Thyroid gland (tissue), 4 donors: ENCODE measurements at regions not wholly inside any gene's neighbourhood (a gene's known extent, or its start where the extent isn't known, plus 50 kb on each side); places are given as distances from the start of the nearest gene placed in this dataset.

Experiments
- POLR2A ChIP-seq, 2 donors: fragments of 450-650 bp; IDR thresholded peaks; one replicate each; pipeline ENCODE4 v1.6.1; 2017; ENCODE audit warnings: antibody characterized with exemption in 2 of 2, mild to moderate bottlenecking in 2 of 2, moderate library complexity in 1 of 2
- TF ChIP-seq, protein P1 (sequence below), 6 experiments: fragments of 200-600 bp in 3 of 6; fragments of 450-650 bp in 3 of 6; sonication (generic) in 3 of 6; IDR thresholded peaks; one replicate each; pipeline ENCODE4 v1.5.1; 2016 to 2019; ENCODE audit warnings: antibody characterized with exemption in 6 of 6, mild to moderate bottlenecking in 2 of 6, inconsistent platforms in 1 of 6, moderate library complexity in 1 of 6

DNA sequence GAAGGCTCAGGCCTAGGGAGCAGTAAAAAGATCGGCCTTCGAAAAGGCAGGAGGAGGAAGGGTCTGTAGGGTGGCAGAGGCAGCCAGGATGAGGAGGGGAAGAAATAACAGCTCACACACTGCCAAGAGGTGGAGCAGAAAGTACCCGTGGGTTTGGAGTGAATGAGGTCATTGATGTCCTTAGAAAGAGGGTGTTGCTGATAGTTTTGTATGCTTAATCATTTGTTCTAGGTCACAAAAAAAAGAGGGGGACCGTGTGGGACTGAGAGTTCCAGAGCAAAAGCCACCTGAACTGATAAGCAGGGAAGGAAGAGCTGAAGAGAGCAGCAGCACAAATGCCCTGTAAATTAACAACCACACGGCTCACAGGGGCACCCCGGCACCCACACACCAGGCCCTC is 140.4 kb downstream of the FAM161A start:
- TF ChIP-seq POLR2A (IDR thresholded peaks at IDR 0.05) = no peak
- TF ChIP-seq, protein P1, sequence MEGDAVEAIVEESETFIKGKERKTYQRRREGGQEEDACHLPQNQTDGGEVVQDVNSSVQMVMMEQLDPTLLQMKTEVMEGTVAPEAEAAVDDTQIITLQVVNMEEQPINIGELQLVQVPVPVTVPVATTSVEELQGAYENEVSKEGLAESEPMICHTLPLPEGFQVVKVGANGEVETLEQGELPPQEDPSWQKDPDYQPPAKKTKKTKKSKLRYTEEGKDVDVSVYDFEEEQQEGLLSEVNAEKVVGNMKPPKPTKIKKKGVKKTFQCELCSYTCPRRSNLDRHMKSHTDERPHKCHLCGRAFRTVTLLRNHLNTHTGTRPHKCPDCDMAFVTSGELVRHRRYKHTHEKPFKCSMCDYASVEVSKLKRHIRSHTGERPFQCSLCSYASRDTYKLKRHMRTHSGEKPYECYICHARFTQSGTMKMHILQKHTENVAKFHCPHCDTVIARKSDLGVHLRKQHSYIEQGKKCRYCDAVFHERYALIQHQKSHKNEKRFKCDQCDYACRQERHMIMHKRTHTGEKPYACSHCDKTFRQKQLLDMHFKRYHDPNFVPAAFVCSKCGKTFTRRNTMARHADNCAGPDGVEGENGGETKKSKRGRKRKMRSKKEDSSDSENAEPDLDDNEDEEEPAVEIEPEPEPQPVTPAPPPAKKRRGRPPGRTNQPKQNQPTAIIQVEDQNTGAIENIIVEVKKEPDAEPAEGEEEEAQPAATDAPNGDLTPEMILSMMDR (IDR thresholded peaks at IDR 0.05) = no peak
